ENCODE measurements at regions not wholly inside any gene's neighbourhood (a gene's known extent, or its start where the extent isn't known, plus 50 kb on each side); places are given as distances from the start of the nearest gene placed in this dataset.

DNA sequence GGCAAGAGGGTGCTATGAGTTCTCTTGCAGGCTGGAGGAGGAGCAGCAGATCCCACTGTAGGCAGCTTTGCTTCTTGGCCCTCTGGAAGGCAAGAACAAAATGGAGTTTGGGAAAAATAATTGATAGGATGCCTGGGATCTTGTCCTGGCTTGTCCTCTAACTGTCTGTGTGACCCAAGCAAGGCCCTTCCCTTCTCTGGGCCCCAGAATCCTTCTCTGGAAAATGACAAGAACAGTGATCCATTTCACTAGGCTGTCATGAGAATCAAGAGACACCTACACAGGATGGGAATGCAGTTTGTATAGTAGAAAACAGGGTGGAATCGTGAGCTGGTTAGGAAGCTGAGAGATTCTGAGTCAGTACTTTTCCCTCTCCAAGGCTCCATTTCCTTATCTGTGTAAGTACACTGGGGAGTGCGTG is 133.3 kb downstream of the PJA1 start:
- CTCF ChIA-PET = no interaction called here
- Histone ChIP-seq H3K27me3 (ENCODE audit: control insufficient read depth in 1 of 2, insufficient read depth in 2 of 2, low read length in 2 of 2) (no peaks in the 10 kb centered on the region), H3K27ac (ENCODE audit: low read depth in 1 of 2, low read length in 2 of 2) (no peak overlapping the region), H3K4me3 (ENCODE audit: low read length) (no peak overlapping the region), H3K4me1 (ENCODE audit: insufficient read depth, low read length) (no peaks in the 10 kb centered on the region), H3K36me3 (ENCODE audit: insufficient read depth, low read length) (no peaks in the 10 kb centered on the region), H3K9me3 (ENCODE audit: control insufficient read depth in 1 of 2, insufficient read depth in 1 of 2, low read length in 2 of 2) (no peaks in the 10 kb centered on the region)
- Mint-ChIP-seq H3K4me1 (ENCODE audit: low read depth) (no peaks in the 10 kb centered on the region), H3K4me3 (no peak overlapping the region), H3K27ac (no peak overlapping the region), H3K9me3 (no peaks in the 10 kb centered on the region), H3K36me3 (ENCODE audit: low read depth) (no peaks in the 10 kb centered on the region), H3K27me3 (no peaks in the 10 kb centered on the region)
- ATAC-seq (ENCODE audit: poor library complexity) (no peak), DNase-seq (no peak)
- intact Hi-C loops (cut with DNase I, micrococcal nuclease) = no loop called here
- TF ChIP-seq, protein P1, sequence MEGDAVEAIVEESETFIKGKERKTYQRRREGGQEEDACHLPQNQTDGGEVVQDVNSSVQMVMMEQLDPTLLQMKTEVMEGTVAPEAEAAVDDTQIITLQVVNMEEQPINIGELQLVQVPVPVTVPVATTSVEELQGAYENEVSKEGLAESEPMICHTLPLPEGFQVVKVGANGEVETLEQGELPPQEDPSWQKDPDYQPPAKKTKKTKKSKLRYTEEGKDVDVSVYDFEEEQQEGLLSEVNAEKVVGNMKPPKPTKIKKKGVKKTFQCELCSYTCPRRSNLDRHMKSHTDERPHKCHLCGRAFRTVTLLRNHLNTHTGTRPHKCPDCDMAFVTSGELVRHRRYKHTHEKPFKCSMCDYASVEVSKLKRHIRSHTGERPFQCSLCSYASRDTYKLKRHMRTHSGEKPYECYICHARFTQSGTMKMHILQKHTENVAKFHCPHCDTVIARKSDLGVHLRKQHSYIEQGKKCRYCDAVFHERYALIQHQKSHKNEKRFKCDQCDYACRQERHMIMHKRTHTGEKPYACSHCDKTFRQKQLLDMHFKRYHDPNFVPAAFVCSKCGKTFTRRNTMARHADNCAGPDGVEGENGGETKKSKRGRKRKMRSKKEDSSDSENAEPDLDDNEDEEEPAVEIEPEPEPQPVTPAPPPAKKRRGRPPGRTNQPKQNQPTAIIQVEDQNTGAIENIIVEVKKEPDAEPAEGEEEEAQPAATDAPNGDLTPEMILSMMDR (IDR thresholded peaks at IDR 0.05) = no peak
- POLR2A ChIA-PET = no interaction called here

DNA sequence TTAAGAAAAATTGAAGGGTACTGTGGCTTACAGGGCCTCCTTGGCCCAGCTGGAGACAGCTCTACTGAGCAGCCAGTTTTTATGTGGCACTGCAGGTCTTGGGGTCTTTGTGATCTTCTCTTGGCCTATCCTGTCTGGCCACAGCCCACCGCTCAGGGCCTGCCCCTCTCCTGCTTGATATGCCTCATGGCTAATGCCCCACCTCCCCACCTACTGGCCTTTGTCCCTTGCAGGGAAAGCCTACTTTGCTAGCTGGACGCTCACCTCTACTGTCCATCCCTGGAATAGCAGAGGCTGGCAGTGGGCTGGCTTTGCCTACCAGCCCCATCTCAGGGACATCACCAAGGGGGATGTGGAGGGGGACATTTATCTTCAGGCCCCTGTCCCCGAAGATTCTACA is 134.1 kb downstream of the PJA1 start:
- intact Hi-C loops (cut with DNase I, micrococcal nuclease) = no loop called here
- H3K4me3 Mint-ChIP-seq = no peak overlapping the region
- TF ChIP-seq, protein P1 (IDR thresholded peaks at IDR 0.05) = no peak
- POLR2A ChIA-PET = no interaction called here
- Histone ChIP-seq H3K27ac (ENCODE audit: low read depth in 1 of 2, low read length in 2 of 2) (no peak overlapping the region), H3K27me3 (ENCODE audit: control insufficient read depth in 1 of 2, insufficient read depth in 2 of 2, low read length in 2 of 2) (no peaks in the 10 kb centered on the region), H3K36me3 (ENCODE audit: insufficient read depth, low read length) (no peaks in the 10 kb centered on the region), H3K4me1 (ENCODE audit: insufficient read depth, low read length) (no peaks in the 10 kb centered on the region), H3K4me3 (ENCODE audit: low read length) (no peak overlapping the region), H3K9me3 (ENCODE audit: control insufficient read depth in 1 of 2, insufficient read depth in 1 of 2, low read length in 2 of 2) (no peaks in the 10 kb centered on the region)
- H3K27me3 Mint-ChIP-seq = no peaks in the 10 kb centered on the region
- H3K36me3 Mint-ChIP-seq (ENCODE audit: low read depth) = no peaks in the 10 kb centered on the region
- no peak for ATAC-seq (ENCODE audit: poor library complexity)
- DNase-seq = no peak
- no peak overlapping the region for H3K27ac Mint-ChIP-seq
- H3K4me1 Mint-ChIP-seq (ENCODE audit: low read depth) = no peaks in the 10 kb centered on the region
- no peaks in the 10 kb centered on the region for H3K9me3 Mint-ChIP-seq
- CTCF ChIA-PET = no interaction called here

DNA sequence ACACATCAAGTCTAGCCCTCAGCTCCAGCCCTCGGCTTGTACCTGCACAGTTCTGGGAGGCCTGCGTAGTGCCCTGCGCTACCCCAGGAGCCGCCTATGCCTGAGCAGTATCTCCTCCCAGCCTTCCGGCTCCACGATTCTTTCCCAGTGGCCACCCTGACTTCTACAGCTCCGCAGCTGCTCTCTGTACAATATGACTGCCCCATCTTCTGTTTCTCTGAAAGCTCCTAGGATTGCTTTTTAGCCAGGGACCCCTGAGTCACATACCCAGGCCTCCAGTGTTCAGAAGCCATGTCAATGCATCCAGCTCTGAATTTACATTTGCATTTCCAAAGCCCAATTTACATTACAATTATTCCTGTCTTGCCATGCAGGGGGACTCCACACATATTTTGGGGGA is 135.5 kb downstream of the PJA1 start:
- Mint-ChIP-seq H3K4me3 (no peak overlapping the region), H3K36me3 (ENCODE audit: low read depth) (no peaks in the 10 kb centered on the region), H3K4me1 (ENCODE audit: low read depth) (no peaks in the 10 kb centered on the region), H3K27ac (no peak overlapping the region), H3K9me3 (no peaks in the 10 kb centered on the region), H3K27me3 (no peaks in the 10 kb centered on the region)
- ATAC-seq (ENCODE audit: poor library complexity) (no peak), DNase-seq (no peak)
- TF ChIP-seq, protein P1 (IDR thresholded peaks at IDR 0.05) = no peak
- ChIA-PET POLR2A (no interaction called here), CTCF (no interaction called here)
- H3K4me3 ChIP-seq (ENCODE audit: low read length) = no peak overlapping the region
- no peak overlapping the region for H3K27ac ChIP-seq (ENCODE audit: low read depth in 1 of 2, low read length in 2 of 2)
- H3K27me3 ChIP-seq (ENCODE audit: control insufficient read depth in 1 of 2, insufficient read depth in 2 of 2, low read length in 2 of 2) = no peaks in the 10 kb centered on the region
- intact Hi-C loops (cut with DNase I, micrococcal nuclease) = no loop called here
- H3K4me1 ChIP-seq (ENCODE audit: insufficient read depth, low read length) = no peaks in the 10 kb centered on the region
- H3K9me3 ChIP-seq (ENCODE audit: control insufficient read depth in 1 of 2, insufficient read depth in 1 of 2, low read length in 2 of 2) = no peaks in the 10 kb centered on the region
- no peaks in the 10 kb centered on the region for H3K36me3 ChIP-seq (ENCODE audit: insufficient read depth, low read length)
